ENCODE measurements at regions not wholly inside any gene's neighbourhood (a gene's known extent, or its start where the extent isn't known, plus 50 kb on each side); places are given as distances from the start of the nearest gene placed in this dataset.

GRCh38 chr5:175115831-175116230 is 328.2 kb downstream of the DRD1 start:
- Histone ChIP-seq H3K4me2 (ENCODE audit: low read depth, low read length, poor library complexity, severe bottlenecking) (no peak overlapping the region), H3F3A (ENCODE audit: low read depth) (no peaks in the 10 kb centered on the region), H4K20me1 (ENCODE audit: insufficient read depth, low read length, poor library complexity, severe bottlenecking) (no peaks in the 10 kb centered on the region), H3K4me1 (ENCODE audit: insufficient read depth, low read length, poor library complexity, severe bottlenecking) (no peaks in the 10 kb centered on the region), H3K9me2 (replicated peaks; ENCODE audit: low read depth, low read length) (no peaks in the 10 kb centered on the region), H3K79me2 (ENCODE audit: insufficient read depth, low read length) (no peaks in the 10 kb centered on the region), H3K27me3 (ENCODE audit: insufficient read depth, low read length, poor library complexity, severe bottlenecking) (no peaks in the 10 kb centered on the region), H3K9me3 (ENCODE audit: insufficient read depth, low read depth, low read length) (no peaks in the 10 kb centered on the region), H3K36me3 (ENCODE audit: insufficient read depth, low read length) (no peaks in the 10 kb centered on the region), H3K9ac (ENCODE audit: low read depth, low read length, poor library complexity, severe bottlenecking) (no peak overlapping the region), H3K4me3 (ENCODE audit: low read length, poor library complexity, severe bottlenecking) (no peak overlapping the region), H2AFZ (ENCODE audit: low read length) (no peak overlapping the region)
- TF ChIP-seq EZH2phosphoT487 (IDR thresholded peaks at IDR 0.05; ENCODE audit: borderline replicate concordance) (no peak), CTCF (conservative IDR thresholded peaks at IDR 0.05; ENCODE audit: low read length) (no peak)

GRCh38 chr5:175113947-175114346 is 330.0 kb downstream of the DRD1 start:
- Histone ChIP-seq H3K9ac (ENCODE audit: low read depth, low read length, poor library complexity, severe bottlenecking) (no peak overlapping the region), H3K36me3 (ENCODE audit: insufficient read depth, low read length) (no peaks in the 10 kb centered on the region), H3K4me2 (ENCODE audit: low read depth, low read length, poor library complexity, severe bottlenecking) (no peak overlapping the region), H3F3A (ENCODE audit: low read depth) (no peaks in the 10 kb centered on the region), H3K4me3 (ENCODE audit: low read length, poor library complexity, severe bottlenecking) (no peak overlapping the region), H2AFZ (ENCODE audit: low read length) (no peak overlapping the region), H4K20me1 (ENCODE audit: insufficient read depth, low read length, poor library complexity, severe bottlenecking) (no peaks in the 10 kb centered on the region), H3K27me3 (ENCODE audit: insufficient read depth, low read length, poor library complexity, severe bottlenecking) (no peaks in the 10 kb centered on the region), H3K9me2 (replicated peaks; ENCODE audit: low read depth, low read length) (no peaks in the 10 kb centered on the region), H3K79me2 (ENCODE audit: insufficient read depth, low read length) (no peaks in the 10 kb centered on the region), H3K9me3 (ENCODE audit: insufficient read depth, low read depth, low read length) (no peaks in the 10 kb centered on the region), H3K4me1 (ENCODE audit: insufficient read depth, low read length, poor library complexity, severe bottlenecking) (no peaks in the 10 kb centered on the region)
- TF ChIP-seq EZH2phosphoT487 (IDR thresholded peaks at IDR 0.05; ENCODE audit: borderline replicate concordance) (no peak), CTCF (conservative IDR thresholded peaks at IDR 0.05; ENCODE audit: low read length) (no peak)

- Histone ChIP-seq H3K9ac (ENCODE audit: low read depth, low read length, poor library complexity, severe bottlenecking) (no peak overlapping the region), H3K4me2 (ENCODE audit: low read depth, low read length, poor library complexity, severe bottlenecking) (no peak overlapping the region), H3K4me1 (ENCODE audit: insufficient read depth, low read length, poor library complexity, severe bottlenecking) (no peaks in the 10 kb centered on the region), H3K36me3 (ENCODE audit: insufficient read depth, low read length) (no peaks in the 10 kb centered on the region), H3K27me3 (ENCODE audit: insufficient read depth, low read length, poor library complexity, severe bottlenecking) (no peaks in the 10 kb centered on the region), H3K4me3 (ENCODE audit: low read length, poor library complexity, severe bottlenecking) (no peak overlapping the region), H4K20me1 (ENCODE audit: insufficient read depth, low read length, poor library complexity, severe bottlenecking) (no peaks in the 10 kb centered on the region), H3F3A (ENCODE audit: low read depth) (no peaks in the 10 kb centered on the region), H3K9me3 (ENCODE audit: insufficient read depth, low read depth, low read length) (no peaks in the 10 kb centered on the region), H2AFZ (ENCODE audit: low read length) (no peak overlapping the region), H3K9me2 (replicated peaks; ENCODE audit: low read depth, low read length) (no peaks in the 10 kb centered on the region), H3K79me2 (ENCODE audit: insufficient read depth, low read length) (no peaks in the 10 kb centered on the region)
- no peak for TF ChIP-seq EZH2phosphoT487 (IDR thresholded peaks at IDR 0.05; ENCODE audit: borderline replicate concordance)
- TF ChIP-seq CTCF (conservative IDR thresholded peaks at IDR 0.05; ENCODE audit: low read length): no peak
Measured at GRCh38 chr5:175109058-175109755, 334.8 kb downstream of the DRD1 start.
